Cardiac fibroblast (primary cell): ENCODE measurements at regions not wholly inside any gene's neighbourhood (a gene's known extent, or its start where the extent isn't known, plus 50 kb on each side); places are given as distances from the start of the nearest gene placed in this dataset.

Source experiments
- DNase-seq, 2 donors: peaks; one replicate each; pipeline versions ENCODE4 v3.0.0 to v3.0.0-alpha.2; 2010; ENCODE audit warnings: low read depth in 2 of 2
- H3K4me3 ChIP-seq, 2 donors: replicated peaks in 1 of 2; 1 replicate in 1 of 2; 2 replicates in 1 of 2; pipeline ENCODE4 v1.5.1; 2011; ENCODE audit warnings: low read depth in 2 of 2, low read length in 2 of 2, mild to moderate bottlenecking in 2 of 2, moderate library complexity in 1 of 2
- TF ChIP-seq, protein P1 (sequence below): IDR thresholded peaks from one replicate; pipeline ENCODE4 v1.5.1; 2011; ENCODE audit warnings: low read depth, mild to moderate bottlenecking, low read length, inconsistent platforms

DNA sequence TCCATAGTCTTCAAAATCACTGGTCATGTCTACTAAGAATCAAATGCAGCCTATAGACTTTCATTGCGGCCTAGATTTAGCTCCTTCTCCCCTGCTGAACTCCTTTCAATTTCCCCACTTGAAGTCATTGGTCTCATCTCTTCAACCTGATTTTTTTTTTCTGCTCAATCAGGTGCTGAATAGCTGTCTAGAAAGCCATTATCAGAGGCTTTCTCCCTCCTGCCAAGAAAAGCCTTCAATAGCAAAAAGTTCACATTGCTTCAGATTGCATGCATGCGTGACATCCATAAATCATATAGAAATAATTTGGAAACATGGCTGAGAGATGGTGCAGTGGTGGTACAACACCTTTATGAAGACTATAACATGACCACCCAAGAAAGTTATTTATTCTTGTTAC is 316.2 kb downstream of the PLK2 start:
- H3K4me3 ChIP-seq, result no peak overlapping the region
- TF ChIP-seq, protein P1, sequence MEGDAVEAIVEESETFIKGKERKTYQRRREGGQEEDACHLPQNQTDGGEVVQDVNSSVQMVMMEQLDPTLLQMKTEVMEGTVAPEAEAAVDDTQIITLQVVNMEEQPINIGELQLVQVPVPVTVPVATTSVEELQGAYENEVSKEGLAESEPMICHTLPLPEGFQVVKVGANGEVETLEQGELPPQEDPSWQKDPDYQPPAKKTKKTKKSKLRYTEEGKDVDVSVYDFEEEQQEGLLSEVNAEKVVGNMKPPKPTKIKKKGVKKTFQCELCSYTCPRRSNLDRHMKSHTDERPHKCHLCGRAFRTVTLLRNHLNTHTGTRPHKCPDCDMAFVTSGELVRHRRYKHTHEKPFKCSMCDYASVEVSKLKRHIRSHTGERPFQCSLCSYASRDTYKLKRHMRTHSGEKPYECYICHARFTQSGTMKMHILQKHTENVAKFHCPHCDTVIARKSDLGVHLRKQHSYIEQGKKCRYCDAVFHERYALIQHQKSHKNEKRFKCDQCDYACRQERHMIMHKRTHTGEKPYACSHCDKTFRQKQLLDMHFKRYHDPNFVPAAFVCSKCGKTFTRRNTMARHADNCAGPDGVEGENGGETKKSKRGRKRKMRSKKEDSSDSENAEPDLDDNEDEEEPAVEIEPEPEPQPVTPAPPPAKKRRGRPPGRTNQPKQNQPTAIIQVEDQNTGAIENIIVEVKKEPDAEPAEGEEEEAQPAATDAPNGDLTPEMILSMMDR, result no peak
- DNase-seq, result no peak

DNA sequence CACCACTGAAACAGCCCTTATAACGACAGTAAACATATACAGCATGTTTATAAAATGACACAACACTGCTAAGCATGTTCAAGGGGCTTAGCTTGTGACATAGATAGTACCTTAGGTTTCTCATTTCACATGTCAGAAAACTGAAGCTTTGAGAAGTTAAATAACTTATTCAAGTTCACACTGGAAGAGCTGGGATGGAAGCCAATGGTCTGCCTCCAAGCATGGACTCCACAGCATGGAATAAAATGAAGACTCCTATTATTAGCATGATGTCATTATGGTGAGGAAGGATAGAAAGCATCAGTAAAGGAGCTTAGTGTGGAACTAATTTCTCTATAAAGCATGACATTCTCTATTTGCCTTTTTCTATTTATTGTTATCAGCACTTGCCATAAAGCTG is 316.7 kb downstream of the PLK2 start:
- no peak overlapping the region for H3K4me3 ChIP-seq
- TF ChIP-seq, protein P1, result no peak

DNA sequence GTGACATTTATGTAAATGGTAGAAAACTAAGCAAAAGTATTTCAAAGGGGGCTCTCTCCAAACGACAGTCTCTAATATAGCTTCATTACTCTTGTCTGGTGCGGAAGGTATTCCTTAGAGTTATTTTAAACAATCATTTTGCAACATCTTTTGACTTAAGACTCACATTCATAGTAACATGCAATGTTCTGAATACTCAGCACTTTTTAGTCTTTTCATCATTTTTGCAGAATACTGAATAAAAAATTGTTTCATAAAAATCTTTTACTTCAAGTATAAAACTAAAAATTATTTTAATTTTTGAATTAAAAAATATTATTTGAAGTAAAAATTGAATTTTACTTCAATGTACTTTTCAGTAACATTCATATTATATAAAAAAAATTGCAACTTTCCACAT is 321.1 kb downstream of the PLK2 start:
- H3K4me3 ChIP-seq, result no peak overlapping the region
- DNase-seq, result no peak
- TF ChIP-seq, protein P1, result no peak

More for the DNA sequence above, 316.7 kb downstream of the PLK2 start:
- no peak for DNase-seq

DNA sequence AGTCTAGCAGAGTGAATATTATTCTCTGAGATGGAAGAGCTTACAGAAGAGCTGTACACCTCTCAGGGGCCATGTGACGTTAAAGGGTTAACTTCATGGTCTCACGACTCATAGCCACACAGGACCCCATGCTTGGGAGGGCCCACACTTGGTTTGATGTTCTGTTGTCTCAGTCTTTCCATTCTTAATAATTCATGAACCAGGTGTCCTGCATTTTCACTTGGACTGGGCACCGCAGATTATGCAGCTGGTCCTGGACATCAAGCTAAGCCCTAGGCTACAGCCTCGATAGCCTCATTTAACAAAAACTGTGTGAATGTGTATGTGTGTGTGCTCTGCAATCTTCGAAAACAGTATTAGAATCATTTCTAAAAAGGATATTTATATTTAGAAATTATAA is 323.5 kb downstream of the PLK2 start:
- no peak overlapping the region for H3K4me3 ChIP-seq
- no peak for DNase-seq
- TF ChIP-seq, protein P1, result no peak

DNA sequence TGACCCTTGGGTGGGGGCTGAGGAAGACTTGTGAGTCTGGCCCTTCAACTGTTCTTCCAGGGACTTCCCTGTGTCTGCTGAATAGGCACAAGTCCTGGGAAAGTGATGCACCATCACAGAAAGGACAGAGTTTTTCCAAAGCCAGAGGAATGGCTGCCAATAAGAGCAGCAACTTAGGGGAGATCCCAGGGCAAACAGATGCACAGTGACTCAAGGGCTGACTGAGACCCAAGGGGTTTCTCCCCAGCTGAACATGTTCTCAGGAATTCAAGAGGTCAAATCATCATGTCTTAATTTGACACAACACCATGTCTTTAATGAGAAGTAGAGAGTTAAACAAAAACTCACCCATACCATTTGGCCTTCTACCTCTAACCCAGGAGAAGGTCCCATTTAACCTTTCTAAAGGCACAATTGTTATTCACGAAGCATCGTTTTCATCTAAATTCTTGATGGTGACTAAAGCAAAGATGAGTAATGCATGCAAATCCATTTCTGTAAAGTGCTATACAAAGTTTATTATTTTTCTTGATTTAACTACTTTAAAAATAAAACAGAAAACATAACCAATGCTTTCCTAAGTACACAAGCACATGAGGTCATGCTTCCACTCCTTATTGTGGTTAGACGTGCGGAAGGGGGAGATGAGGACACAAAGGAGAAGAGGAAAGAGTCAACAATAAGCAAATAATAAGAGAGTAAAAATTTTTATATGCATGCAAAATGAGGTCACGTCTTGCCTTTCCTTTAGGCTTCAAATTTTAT is 324.1 kb downstream of the PLK2 start:
- TF ChIP-seq, protein P1, result no peak
- H3K4me3 ChIP-seq, result no peak overlapping the region
- peak in 1 of 2 donors; percentile 94 for DNase-seq

DNA sequence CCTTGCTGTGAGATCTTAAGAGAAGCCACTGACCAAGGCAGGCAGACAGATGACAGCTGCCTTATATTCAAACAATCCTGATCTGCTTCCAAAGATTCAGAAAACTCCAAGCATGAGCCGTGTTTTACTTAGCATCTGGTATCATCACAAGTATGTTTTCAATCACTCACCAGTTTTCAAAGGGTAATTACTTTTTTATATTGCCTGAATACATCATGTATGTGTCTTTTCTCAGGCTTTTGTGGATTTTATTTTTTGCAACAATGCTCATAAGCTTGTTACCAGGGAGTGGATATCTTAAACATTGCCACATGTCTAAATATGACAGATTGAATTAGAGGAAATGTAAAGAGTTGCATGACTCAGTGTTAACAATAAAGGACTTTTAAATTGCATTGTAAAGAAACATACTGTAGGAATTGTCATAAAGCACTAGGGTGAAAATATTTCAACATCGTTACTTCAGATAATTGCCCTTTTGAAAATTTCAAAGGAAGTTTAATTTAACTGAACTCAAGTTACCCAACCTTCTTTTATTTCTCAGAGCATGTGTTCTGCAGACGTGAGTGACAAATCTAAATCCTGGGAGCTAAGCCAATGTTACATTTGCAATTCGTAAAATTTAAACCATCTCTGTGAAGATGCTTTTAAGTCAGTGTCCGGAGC is 326.1 kb downstream of the PLK2 start:
- H3K4me3 ChIP-seq, result no peak overlapping the region
- peak; percentile 65 to 71 for DNase-seq
- TF ChIP-seq, protein P1, result no peak
